ENCODE measurements at regions not wholly inside any gene's neighbourhood (a gene's known extent, or its start where the extent isn't known, plus 50 kb on each side); places are given as distances from the start of the nearest gene placed in this dataset.

- Histone ChIP-seq H3K27ac (ENCODE audit: control insufficient read depth, insufficient read depth) (no peak overlapping the region), H3K9me3 (replicated peaks; ENCODE audit: control insufficient read depth, insufficient read depth, low read length) (no peaks in the 10 kb centered on the region), H2AFZ (ENCODE audit: control insufficient read depth, low read depth, low read length) (no peak overlapping the region), H3K4me1 (ENCODE audit: control insufficient read depth, insufficient read depth, low read length) (no peaks in the 10 kb centered on the region), H4K20me1 (ENCODE audit: control insufficient read depth, insufficient read depth) (no peaks in the 10 kb centered on the region), H3K4me3 (no peak overlapping the region), H3K9ac (ENCODE audit: control insufficient read depth, insufficient read depth, low read length) (no peak overlapping the region), H3K4me2 (ENCODE audit: control insufficient read depth, insufficient read depth) (no peak overlapping the region), H3K36me3 (ENCODE audit: control insufficient read depth in 2 of 2, insufficient read depth in 2 of 2, low read length in 1 of 2) (no peaks in the 10 kb centered on the region), H3K79me2 (ENCODE audit: control insufficient read depth, insufficient read depth, low read length) (no peaks in the 10 kb centered on the region), H3K27me3 (replicated peaks in 1 of 2; ENCODE audit: control insufficient read depth in 2 of 2, insufficient read depth in 2 of 2, low read length in 1 of 2) (no peaks in the 10 kb centered on the region)
- WGBS (ENCODE audit: insufficient coverage, insufficient replicate concordance, low lambda C conversion rate, missing lambda C conversion rate): 47% methylated on average over 1 of the region's 1 CpG
- POLR2A ChIA-PET: no interaction called here
- RAD21 ChIA-PET (ENCODE audit: unreplicated experiment): interaction anchor here (0.9 to 1.4 kb wide), 2 partner anchors 9 to 111 kb away, joined by 3 to 5 read pairs; no protein-coding TSS in a partner anchor
- CTCF ChIA-PET: interaction anchor here (0.7 to 4.8 kb wide), 5 partner anchors 8 to 574 kb away, joined by 3 to 28 read pairs (median 3); no protein-coding TSS in a partner anchor
- no peak for FAIRE-seq
- DNase-seq (ENCODE audit: low read depth, low spot score): no peak
- no TSS peak for BruUV-seq (replicated peaks)
- in situ Hi-C loops (cut with MboI): no loop called here
- no peak for ATAC-seq
- intact Hi-C loops (cut with micrococcal nuclease; ENCODE audit: unreplicated experiment): no loop called here
- SMC1A ChIA-PET (ENCODE audit: uncharacterized antibody, unreplicated experiment): interaction anchor here (0.6 to 1.7 kb wide), 5 partner anchors 8 to 584 kb away, joined by 3 to 5 read pairs (median 3); no protein-coding TSS in a partner anchor
- TF ChIP-seq ATF3 (IDR thresholded peaks at IDR 0.05; ENCODE audit: borderline replicate concordance, extremely low read depth, low read depth, low read length) (no peak), HDAC6 (IDR thresholded peaks at IDR 0.05; ENCODE audit: unreplicated experiment) (no peak), E4F1 (IDR thresholded peaks at IDR 0.05; ENCODE audit: borderline replicate concordance, partially characterized antibody) (no peak)
Observed at GRCh38 chr7:82617156-82617555, 173.6 kb upstream of the CACNA2D1 start.
